ENCODE measurements at regions not wholly inside any gene's neighbourhood (a gene's known extent, or its start where the extent isn't known, plus 50 kb on each side); places are given as distances from the start of the nearest gene placed in this dataset.

DNA sequence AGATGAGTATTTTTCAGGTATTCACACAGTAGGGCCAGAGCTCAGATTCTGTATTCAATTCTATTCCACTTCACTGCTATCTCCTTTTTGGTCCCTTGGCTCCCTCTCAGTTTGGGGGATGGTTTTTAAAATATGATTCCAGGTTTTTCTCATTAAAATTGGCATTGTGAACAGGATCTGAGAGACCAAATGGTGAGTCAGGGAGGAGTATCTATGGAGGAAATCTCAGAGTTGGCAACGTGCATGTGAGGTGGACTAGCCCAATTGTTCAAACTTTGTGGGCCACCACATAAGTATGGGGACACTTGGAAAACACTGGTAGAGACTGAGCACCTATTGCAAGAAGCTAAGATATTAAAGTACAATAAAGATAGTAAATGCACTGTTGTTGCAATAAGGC lies 53.9 kb upstream of the TTC14 start:
- TF ChIP-seq EZH2 (IDR thresholded peaks at IDR 0.05; ENCODE audit: low read length, missing control alignments), result no peak
- TF ChIP-seq, protein P1, sequence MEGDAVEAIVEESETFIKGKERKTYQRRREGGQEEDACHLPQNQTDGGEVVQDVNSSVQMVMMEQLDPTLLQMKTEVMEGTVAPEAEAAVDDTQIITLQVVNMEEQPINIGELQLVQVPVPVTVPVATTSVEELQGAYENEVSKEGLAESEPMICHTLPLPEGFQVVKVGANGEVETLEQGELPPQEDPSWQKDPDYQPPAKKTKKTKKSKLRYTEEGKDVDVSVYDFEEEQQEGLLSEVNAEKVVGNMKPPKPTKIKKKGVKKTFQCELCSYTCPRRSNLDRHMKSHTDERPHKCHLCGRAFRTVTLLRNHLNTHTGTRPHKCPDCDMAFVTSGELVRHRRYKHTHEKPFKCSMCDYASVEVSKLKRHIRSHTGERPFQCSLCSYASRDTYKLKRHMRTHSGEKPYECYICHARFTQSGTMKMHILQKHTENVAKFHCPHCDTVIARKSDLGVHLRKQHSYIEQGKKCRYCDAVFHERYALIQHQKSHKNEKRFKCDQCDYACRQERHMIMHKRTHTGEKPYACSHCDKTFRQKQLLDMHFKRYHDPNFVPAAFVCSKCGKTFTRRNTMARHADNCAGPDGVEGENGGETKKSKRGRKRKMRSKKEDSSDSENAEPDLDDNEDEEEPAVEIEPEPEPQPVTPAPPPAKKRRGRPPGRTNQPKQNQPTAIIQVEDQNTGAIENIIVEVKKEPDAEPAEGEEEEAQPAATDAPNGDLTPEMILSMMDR (conservative IDR thresholded peaks at IDR 0.05 in 1 of 2, IDR thresholded peaks at IDR 0.05 in 1 of 2; ENCODE audit: low read depth in 1 of 2, low read length in 2 of 2), result no peak

Data from fibroblast of lung (primary cell).